ENCODE measurements at regions not wholly inside any gene's neighbourhood (a gene's known extent, or its start where the extent isn't known, plus 50 kb on each side); places are given as distances from the start of the nearest gene placed in this dataset.

DNA sequence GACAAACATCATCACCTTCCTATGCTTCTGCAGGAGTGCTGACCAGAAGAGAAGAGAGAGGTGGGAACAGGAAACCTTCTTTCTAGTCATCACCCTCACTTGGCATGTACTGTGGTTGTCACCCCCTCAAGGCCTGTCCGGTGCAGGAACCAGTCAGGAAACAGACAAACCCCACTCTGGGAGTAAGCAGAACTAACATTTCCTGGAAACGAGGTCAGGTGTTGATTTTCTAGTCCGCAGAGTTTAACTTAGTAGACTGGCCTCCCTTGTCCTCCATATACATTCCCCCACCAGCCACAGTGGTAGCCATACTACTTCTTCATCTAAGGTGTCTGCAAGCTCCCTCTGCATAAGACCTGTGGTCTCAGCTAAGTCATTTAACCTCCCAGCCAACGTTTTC, 80.7 kb upstream of the NCAM1 start:
- no peak for DNase-seq

DNA sequence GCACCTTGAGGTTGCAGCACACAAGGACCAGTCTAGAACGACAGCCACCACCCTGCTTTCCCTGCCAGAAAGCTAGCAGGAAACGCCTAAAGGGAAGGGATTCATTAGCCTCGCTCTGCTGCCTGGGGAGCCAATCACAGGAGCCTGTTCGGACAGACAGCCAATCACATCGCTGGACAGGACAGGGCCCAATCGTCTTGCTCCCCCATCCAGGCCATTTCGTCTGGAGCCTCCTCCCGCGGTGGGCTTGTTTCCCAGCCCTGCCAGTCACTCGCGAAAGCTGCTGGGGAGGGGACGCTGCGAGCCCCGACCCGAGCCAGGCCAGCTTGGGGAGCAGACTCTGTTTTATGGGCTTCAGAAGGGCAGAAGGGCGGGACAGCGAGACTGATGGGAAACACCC, 79.8 kb upstream of the NCAM1 start:
- no peak for DNase-seq

DNA sequence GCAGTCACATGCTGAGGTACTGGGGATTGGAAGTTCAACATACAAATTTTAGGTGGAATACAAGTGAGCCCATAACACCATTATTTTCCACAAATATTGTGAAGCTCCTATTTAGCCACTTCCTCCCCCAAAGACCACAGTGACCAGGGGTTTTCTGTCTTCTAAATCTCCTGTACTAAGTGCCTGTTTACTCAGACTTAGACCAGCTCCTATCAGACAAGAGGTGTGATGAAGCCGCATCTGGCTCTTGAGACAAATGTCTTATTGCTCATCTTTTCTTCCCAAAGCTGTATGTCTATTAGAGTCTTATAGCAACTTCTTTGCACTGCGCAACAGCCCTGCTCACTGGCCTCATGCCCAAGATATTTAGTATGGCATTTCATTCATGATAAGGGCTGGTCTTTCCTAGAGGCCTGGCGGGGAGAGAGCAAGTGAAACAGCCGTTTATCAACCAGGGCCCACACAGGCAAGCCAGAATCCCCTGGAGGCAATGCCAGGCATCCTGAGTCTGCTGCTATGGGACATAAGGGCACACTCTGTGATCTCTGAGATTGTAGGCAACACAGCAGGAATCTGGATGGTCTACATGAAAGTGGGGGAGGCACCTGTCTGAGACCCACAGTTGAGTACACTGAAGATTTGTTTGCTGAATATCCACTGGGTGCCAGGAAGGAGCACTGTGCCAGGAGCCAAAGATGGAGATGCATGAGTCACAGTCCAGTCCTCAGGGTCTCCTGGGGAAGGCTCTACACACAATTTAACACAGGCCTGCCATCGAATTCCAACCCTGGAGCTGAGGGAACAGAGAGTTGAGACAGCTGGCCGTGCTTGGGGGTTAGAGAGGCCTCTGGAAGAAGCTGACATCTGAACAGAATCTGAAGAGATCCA, 78.5 kb upstream of the NCAM1 start:
- DNase-seq: no peak

DNA sequence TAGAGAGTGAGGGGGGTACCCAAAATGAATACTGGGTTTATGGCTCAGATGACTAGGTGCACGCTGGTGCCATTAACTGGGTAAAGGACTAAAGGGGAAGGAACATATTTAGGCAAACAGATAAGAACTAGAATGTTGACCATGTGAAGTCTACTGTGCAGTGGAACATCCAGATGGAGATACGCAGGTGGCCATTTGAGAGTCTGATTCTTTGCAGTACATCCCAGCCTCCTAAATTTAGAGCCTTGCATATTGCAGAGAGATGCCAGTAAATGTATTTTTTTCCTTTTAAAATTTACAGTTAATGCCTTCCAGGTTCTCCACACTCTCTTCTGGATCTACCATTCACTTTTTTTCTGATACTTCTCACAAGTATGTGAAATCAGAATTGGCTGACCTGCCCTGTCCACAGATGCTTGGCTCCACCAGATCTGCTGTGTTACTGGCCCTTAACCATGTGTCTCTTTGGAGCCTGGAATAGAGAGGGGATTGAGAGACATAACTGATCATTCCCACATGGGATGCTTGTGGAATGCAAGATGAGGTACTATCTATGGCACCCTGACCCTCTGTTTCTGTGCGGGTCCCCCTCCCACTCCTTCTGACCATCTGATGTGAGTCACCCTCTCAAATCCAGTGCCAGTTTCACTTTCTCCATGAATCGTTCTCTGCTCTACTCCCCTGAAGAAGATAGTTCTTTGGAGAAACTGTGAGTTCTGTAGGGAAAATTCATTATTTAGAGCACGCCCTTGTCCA, 77.0 kb upstream of the NCAM1 start:
- DNase-seq: no peak

DNA sequence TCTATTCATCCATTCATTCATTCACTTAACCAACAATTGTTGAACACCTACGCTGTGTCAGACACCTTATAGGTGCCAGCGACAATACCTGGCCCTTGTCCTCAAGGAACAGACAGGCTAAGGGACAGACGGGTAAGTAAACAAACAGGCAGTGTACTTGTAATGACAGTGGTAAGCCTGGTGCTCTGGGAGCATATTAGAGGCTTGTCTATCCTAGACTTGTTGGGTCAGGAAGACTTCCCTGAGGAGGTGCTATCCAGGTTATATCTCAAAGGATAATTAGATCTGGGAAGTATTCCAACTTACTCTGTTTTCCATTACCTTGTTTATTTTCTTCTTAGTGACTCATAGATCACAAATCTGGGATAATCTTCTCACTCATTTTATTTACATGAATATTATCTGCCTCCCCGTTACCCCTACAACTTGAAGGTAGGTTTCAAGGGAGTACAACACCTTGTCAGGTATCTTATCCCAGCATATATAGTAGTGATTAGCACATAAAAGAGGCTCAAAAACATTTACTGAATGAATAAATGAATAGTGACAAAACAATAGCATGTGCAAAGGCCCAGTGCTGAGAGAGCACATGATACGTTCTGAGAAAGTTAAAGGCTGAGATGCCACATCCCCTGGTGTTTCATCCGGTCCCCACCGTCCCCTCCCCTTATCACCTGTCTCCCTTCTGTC, 75.3 kb upstream of the NCAM1 start:
- DNase-seq: no peak

DNA sequence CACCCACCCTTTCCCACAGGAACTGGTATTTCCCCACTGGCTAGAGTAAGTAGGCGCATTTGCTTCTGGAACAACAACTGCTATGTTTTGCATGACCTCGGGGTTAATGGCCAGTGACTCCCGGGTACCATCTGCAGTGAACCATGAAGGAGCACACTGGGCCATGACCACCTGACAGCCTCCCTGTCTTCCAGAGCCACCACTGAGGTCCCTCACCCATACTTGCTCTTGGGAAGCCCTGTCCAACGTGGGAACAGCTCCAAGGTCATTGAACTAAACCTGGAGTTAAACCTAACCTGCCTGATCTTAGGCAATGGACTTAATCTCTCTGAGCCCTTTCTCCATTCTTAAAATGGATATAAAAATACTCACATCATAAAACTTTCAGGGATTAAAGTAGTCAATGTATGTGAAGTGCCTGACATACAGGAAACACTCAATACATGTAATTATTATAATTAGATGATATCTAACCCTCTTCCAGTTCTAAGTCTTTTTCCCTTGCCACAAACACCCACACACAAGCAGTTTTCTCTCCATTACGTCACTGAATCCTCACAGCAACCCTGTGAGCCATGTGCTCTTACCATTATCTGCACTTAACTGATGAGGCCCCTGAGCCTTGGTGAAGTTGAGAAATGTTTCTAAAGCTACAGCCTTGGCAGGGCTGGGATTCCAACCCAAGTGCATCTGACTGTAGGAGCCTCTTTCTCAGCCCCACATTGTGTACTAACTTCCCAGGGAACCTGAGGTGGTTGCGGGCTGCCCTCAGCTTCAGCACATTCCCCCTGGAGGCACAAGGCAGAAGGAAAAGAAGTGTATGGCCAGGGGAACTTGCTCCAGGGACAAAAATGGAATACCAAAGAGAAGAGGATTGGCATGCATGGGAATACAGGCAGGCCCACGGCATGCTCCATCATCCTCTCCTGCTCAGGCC, 74.5 kb upstream of the NCAM1 start:
- no peak for DNase-seq

DNA sequence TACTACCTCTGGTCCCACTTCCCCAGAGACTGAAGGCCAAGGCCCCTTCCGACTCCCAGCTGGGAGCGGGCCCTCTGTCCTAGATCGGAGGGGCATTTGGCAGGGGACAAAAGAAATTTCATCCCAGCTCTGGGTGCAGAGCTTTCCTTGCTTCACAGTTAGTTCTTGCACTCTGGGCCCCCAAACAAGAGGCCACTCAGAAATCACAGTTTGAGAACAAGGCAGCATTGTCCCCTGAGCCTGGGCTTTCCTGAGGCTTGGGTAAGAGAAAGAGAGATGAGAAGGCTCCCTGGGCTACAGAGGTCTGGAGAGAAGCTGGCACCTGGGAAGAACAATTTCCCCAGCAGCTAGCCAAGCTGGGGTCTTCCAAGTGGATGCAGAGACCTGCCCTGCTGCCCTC, 71.8 kb upstream of the NCAM1 start:
- DNase-seq: no peak

DNA sequence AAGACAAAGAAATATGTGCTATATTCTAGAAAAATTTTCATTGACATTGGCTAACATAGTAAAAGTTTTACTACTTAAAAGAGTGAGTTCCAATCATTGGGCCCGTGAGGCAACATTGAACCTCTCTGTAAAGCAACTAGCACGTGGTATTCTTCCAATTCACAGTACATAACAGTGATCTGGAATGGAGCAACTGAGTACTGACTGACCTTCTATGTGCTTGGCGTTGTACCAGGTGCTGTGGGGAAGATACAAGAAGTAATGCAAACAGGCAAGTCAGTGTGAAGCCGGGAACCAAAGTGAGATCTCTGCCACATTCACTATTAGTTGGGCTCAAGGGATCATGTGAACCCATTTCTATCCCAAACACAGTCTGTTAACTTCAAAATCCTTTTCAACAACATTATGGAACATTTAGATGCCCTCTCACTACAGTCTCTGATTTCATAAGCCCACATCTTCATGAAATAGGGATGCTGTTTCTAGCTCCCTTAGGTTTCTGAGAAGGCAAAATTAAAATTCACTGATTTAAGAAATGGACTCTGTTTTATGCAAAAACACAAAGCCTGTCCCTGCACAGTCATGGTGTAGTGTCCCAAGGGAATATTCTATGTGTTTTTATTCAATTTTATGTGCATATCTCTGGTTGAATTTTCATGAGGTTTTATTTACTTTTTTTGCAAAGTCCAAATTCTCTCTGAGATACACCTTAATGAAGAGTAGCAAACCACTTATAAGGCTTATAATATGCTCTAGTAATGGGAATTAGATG, 61.8 kb upstream of the NCAM1 start:
- DNase-seq: no peak

DNA sequence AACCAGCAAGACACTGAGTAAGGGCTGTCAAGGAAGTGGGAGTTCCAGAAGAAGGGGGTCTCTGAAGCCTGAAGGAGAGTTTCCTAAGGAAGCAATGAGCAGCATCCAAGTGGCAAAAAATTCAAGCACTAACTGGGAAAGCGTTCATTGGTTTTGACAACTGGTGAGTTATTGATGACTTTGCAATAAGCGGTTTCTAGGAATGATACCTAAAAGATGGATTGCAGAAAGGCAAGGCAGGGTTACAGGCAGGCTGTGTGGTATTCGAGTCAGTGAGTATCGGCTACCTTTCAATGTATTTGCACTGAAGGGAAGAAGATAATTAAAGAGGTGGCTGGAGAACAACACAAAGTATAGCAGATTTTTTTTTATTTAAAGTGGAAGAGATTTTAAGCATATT, 59.3 kb upstream of the NCAM1 start:
- DNase-seq: no peak

DNA sequence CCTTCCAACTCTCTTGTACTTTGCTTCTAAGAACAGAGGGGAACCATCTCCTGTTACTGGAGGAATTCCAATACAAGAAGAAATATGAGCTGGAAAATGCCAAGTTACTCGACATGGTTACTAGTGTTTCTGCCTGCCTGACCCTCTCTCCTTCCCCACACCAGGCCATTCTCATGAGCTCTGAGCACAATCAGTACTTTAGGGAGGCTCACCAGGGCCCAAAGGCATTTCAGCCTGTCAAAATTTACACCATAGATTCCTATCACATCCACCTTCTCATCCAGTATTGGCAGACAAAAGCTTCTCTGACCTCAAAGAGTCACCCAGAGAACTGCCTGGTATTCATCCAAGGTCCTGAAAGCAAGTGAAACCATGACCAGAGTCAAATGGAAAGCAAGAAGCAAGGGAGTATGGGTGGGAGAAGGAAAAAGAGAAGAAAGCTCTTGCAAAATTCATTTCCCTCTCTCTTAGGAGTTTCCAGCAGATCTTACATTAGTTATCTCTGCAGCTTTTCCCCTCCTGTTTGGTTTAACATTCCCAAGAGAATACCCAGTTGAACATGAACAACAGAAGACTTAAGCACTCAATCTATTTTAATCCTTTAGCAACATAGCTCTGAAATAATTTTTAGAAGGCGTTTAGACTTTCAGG, 58.7 kb upstream of the NCAM1 start:
- DNase-seq: no peak

DNA sequence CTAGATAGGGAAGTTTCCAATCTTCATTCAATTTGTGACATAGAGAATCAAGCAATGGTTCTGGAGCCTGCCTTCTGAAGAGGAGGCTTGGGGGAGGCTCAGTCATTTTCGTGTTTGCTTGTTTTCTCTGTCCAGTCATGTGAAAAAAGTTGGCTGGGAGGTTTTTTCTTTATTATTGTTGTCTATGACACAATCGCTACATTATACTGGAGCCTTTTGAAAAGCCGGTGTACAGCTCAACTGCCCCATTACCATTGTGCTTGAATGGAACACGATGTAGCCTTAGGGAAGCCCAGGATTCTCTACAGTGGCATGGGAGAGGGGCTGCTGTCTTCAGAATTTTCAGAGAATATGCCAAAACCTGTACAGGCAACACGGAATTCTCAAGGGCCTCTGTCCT, 57.9 kb upstream of the NCAM1 start:
- DNase-seq: no peak

DNA sequence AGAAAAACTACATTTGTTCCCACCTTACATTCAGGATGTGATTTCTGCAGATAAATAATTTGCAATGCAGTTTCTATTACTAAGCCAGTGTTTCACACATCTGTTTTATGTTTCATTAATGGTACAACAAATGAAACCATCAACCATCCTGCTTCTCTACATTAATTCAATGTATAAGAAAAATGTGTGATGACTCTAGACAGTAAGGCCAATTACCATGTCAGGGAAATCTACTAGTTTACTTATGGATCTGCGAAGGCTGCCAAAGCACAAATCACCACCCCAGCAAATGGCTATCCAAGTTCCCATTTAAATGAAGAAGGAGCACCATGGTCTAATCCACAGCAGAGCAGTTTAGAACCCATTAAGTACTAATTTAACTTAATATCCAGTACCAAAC, 50.1 kb upstream of the NCAM1 start:
- DNase-seq: no peak
